DMS79 treated with DMSO at 0.1 percent for 48 hours (cell line): ENCODE measurements at regions not wholly inside any gene's neighbourhood (a gene's known extent, or its start where the extent isn't known, plus 50 kb on each side); places are given as distances from the start of the nearest gene placed in this dataset.
"Not testable (repeated sequence)": the region's sequence is repeated elsewhere in the genome, so short reads cannot be mapped to it uniquely, and the experiment has no call there.

ENCODE experiments used
- DNase-seq: peaks from one replicate; lab custom pipeline; 2025; lab: John Stamatoyannopoulos, UW

GRCh38 chr10:108003061-108003460, 838.6 kb upstream of the SORCS1 start:
- no peak for DNase-seq

- no peak for DNase-seq
These were observed 835.9 kb upstream of the SORCS1 start for GRCh38 chr10:108000365-108000764.

DNA sequence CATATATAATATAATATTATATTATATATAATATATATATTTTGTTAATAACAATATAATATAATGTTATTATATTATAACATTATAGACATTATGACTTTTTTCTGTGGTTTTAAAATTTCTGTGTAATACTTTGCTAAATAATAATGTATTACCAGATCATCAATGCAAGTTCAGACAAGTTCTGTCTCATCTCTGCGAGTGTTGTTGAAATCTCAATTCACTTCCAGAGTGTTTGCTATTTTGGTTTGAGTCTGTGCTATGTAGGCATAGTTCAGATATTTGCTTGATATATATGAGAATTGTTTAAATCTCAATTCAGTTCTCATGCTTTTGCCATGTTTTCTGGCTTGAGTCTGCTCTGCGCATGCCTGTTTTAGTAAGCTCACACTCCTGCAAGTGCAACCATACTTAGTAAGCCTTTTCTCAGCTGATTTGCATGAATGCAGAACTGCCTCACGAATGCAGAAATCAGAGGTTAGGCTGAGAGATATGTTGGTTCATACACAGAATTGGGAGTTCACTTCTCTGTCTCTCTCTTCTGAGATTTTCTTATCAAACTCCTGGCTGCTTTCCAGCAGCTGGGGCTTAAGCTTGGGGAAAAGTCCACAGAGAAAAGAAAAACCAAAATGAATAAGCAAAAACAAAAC, 830.2 kb upstream of the SORCS1 start:
- DNase-seq: no peak

GRCh38 chr10:107986571-107986970, 822.1 kb upstream of the SORCS1 start:
- DNase-seq: no peak

DNA sequence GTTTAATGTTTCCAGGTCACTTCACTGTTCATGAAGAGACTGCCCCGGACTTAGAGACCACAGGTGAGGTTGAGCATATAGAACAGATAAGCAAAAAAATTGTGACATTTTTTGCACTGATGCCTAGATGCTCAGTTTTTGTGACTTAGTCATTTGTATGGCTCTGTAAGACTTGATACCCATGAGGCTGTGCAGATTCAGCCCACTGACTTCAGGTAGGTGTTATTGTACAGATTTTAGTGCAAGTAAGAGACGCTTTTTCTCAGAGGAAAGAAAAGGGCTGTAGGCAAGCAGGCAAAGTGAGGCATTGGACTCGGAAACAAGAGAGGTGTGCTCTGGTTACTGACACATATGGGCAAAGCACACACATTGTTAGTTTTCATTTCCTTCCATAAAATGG, 820.1 kb upstream of the SORCS1 start:
- no peak for DNase-seq

DNA sequence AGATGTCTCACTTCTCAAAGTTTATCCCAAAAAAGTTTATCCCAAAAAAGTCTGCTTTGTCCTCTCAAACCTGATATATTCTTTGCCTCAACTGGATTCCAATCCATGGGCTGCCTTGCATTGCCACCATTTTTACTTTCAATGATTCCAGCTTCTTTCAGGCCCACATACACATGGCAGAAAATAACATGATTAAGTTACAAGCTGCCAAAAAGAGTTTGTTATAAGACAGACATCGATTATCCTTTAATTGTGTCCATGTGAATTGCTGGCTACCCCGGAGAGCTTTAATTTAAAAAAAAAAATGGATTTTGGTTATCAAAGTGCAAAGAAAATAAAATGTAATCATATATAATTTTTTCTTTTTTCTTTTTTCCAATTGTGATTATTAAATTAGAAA, 819.6 kb upstream of the SORCS1 start:
- no peak for DNase-seq

GRCh38 chr10:107978455-107978854, 813.9 kb upstream of the SORCS1 start:
- no peak for DNase-seq

DNA sequence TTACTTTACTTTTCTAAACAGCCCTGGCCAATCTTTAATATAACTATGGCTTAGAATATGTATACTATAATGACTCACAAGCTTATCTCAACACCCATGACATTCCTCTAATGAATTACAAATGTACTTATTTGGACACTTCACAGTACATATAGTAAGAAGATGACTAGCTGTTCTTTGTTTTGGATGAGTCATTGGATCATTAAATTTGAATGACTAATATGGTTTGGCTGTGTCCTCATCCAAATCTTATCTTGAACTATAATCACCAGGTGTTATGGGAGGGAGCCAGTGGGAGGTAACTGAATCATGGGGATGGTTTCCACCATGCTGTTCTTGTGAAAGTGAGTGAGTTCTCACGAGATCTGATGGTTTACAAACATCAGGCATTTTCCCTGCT, 807.5 kb upstream of the SORCS1 start:
- no peak for DNase-seq

DNA sequence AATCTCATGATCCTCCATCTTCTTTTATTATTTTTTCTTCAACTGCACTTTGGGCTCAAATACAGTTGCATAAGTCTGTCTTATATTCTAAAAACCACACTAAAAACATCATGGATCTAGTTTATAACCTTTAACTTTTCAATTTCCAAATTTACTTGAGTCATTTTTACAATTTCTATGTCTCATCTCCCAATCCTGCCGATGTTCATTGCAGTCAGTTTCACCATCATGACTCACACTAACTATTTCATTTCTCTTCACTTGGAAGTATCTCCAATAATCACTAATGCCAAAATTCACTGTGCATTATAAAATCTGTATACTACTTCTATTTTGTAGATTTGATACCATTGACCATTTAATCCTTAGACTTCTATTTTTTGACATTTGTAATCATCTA, 806.9 kb upstream of the SORCS1 start:
- DNase-seq: no peak

DNA sequence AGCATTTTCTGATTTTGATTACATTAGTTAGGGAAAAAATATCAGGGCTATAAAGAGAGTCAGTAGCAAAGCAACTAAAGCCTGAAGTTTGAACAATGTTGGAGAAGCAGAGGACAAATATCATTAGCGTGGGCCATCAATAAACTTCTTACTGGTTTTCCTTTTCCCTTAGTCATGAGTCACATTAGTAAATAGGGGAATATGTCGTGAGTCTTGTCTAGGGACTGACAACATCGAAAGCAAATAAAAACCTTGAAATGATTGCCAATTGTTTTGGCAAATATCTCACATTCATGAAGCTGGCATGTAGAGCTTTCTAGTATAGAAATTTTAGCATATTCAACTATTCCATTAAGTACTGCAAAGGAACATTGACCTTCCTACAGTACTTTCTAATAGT, 806.0 kb upstream of the SORCS1 start:
- DNase-seq: no peak

- no peak for DNase-seq
These were observed 805.4 kb upstream of the SORCS1 start for GRCh38 chr10:107969936-107970335.

DNA sequence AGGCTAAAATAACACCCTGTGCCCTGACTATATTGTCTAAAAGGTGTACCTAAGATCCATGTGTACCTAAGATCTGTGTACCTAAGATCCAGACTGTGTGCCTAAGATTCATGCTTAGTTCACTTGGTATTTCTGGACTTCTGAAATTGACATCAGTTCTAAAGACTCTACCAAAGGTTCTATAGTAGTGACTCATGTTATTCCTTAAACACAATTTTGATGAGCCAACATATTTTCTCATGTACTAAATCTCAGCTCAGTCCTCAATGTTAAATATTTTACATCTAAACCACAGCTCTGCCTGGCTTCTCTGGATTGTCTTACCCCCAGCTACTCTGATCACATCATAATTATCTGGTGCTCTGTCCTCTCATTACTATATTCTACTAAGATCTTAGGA, 802.3 kb upstream of the SORCS1 start:
- no peak for DNase-seq

DNA sequence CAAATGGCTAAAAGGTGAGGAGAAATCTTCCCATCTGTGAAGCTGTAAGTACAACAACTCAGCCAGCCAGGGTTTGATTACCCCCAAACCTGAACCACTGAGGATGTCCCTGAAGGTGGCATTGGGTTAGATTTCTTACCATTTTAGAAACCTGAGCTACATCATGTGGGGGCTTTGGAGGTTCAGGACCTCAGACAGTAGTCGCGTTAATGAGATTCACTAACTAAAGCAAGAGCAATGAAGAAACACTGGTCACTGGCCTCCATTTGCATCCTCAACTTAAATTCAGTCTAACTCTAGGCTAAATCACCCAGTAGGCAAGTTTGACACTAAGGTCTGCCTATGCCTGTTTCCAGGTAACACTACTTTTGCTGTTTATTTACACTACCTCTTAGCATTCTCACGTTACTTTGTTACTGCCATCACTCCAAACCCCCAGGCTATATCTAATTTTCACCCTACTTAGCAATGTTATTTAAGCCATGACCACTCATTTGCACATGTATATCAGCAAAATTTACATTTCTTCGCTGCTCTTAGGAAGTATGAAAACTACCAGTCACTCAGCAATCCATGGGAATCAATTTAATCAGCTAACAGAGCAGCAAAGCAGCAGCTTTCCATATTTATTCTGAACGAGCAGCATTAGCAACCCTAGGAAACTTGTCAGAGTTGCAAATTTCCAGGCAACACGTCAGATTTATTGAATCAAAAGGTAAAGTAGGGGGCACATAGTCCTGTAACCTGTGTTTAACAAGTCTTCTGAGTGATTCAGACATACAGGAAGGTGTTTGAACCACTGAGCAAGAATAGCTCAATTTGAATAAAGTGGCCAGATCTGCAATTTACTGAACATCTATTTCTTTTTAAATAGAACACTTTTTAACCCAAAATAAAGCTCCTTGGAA, 788.4 kb upstream of the SORCS1 start:
- no peak for DNase-seq

GRCh38 chr10:107950411-107951062, 786.0 kb upstream of the SORCS1 start:
- not testable (repeated sequence) for DNase-seq

GRCh38 chr10:107942826-107943225, 778.3 kb upstream of the SORCS1 start:
- DNase-seq: no peak

DNA sequence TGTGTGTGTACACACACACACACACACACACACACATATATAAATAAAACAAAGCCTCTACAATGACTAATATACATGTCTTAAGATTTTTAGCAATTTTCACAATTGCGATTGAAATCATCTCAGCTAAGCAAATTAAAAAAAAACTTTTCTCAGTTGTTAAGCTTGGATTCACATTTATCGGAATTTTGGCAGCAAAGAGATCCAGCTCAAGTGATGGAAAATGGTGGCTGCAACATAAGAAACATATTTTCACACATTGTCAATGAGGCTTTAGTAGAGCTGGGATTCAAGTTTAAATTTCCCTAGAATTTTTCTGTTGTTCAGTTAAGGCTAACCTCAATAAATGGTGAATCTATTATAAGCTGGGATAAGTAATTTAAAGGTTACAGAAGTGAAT, 768.6 kb upstream of the SORCS1 start:
- DNase-seq: no peak

DNA sequence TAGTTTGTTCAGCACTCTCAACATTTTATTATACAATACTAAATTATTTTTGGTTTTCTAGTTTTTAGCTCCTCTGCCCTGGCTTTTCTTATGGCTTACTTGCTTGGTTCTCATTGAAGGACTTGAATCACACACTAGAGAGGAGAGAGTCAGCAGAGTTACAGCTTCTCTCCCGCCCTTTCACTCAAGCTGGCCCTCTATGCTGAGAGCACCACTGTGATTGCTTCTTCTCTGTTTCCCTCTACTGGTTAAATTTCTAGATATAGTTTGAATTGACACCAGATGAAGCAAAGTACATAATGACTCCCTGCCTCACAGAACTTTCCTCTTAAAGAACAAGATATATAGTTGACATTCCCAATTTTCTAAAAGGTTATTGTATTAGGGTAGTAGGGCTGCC, 767.3 kb upstream of the SORCS1 start:
- DNase-seq: no peak

- no peak for DNase-seq
These were observed 765.5 kb upstream of the SORCS1 start for GRCh38 chr10:107930037-107930436.

DNA sequence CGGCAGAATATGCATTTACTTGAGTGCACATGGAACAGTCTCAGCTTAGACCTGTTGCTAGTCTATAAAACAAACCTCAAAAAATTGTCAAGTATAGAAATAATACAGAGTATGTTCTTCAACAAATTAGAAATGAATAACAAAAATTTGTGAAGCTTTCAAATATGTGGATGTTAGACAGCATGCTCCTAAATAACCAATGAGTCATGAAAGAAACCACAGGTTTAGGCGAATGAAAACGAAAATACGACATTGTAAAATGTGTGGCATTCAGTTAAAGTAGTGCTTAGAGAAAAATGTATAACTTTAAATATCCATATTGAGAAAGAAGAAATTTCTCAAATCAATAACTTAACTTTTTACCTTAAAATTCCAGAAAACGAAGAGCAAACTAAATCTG, 760.0 kb upstream of the SORCS1 start:
- DNase-seq: no peak

GRCh38 chr10:107919626-107920235, 755.2 kb upstream of the SORCS1 start:
- no peak for DNase-seq

GRCh38 chr10:107918171-107918570, 753.7 kb upstream of the SORCS1 start:
- DNase-seq: no peak

- no peak for DNase-seq
These were observed 750.7 kb upstream of the SORCS1 start for GRCh38 chr10:107915215-107915610.
